Uterus (tissue), 3 donors: ENCODE measurements at regions not wholly inside any gene's neighbourhood (a gene's known extent, or its start where the extent isn't known, plus 50 kb on each side); places are given as distances from the start of the nearest gene placed in this dataset.

Experiments
- DNase-seq, 2 donors: peaks; one replicate each; pipeline ENCODE4 v3.0.0-alpha.2; 2019 to 2020
- H3K27ac ChIP-seq, 2 donors: fragments of 200-600 bp; sonication (generic); 1 replicate in 1 of 2; 2 replicates in 1 of 2; pipeline ENCODE4 v1.5.1; 2016 to 2018
- H3K27me3 ChIP-seq, 2 donors: fragments of 200-600 bp; sonication (generic); one replicate each; pipeline ENCODE4 v1.5.1; 2018 to 2019; ENCODE audit warnings: control low read depth in 1 of 2
- H3K36me3 ChIP-seq, 2 donors: fragments of 200-600 bp; sonication (generic); one replicate each; pipeline ENCODE4 v1.5.1; 2019; ENCODE audit warnings: control low read depth in 1 of 2
- H3K4me1 ChIP-seq, 2 donors: fragments of 200-600 bp; sonication (generic); one replicate each; pipeline ENCODE4 v1.5.1; 2018 to 2019; ENCODE audit warnings: control low read depth in 1 of 2
- H3K4me3 ChIP-seq, 2 donors: fragments of 200-600 bp; sonication (generic); 1 replicate in 1 of 2; 2 replicates in 1 of 2; pipeline ENCODE4 v1.5.1; 2018 to 2019; ENCODE audit warnings: mild to moderate bottlenecking in 1 of 2
- H3K9me3 ChIP-seq, 2 donors: fragments of 200-600 bp; sonication (generic); one replicate each; pipeline ENCODE4 v1.5.1; 2019; ENCODE audit warnings: control low read depth in 1 of 2
- POLR2A ChIP-seq, 2 donors: fragments of 450-650 bp; IDR thresholded peaks; one replicate each; pipeline ENCODE4 v1.6.1; 2016; ENCODE audit warnings: antibody characterized with exemption in 2 of 2, mild to moderate bottlenecking in 1 of 2, moderate library complexity in 1 of 2
- intact Hi-C: fragments of 100-400 bp; cut with DNase I; formaldehyde crosslinking; loops from one replicate; pipeline ENCODE4 v1.15.1; 2023; ENCODE audit warnings: low total_unique reads
- TF ChIP-seq, protein P1 (sequence below), 4 experiments: fragments of 200-600 bp in 2 of 4; fragments of 450-650 bp in 2 of 4; sonication (generic) in 2 of 4; IDR thresholded peaks; one replicate each; pipeline ENCODE4 v1.5.1; 2016 to 2019; ENCODE audit warnings: antibody characterized with exemption in 4 of 4, mild to moderate bottlenecking in 2 of 4, moderate library complexity in 1 of 4
- donor health status: DM: yes; HTN: yes; CAD: no.

DNA sequence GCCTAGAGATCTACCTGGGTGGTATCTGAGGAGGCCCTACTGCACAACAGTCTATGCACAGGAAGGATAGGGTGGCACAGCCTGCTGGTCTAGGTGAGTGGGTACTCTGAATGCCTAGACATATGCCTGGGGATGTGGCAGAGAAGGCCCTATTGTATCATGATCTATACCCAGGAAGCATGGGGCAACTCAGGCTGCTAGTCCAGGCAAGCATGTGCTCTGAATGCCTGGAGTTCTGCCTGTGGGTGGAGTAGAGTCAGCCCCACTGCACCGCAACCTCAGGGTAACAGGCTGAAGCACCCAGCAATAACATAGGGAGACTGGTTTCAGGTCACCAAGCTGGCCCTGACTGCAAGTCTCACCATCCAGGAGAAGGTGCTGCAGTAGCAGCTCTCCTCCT is 224.7 kb downstream of the MFSD1 start:
- no peaks in the 10 kb centered on the region for H3K4me1 ChIP-seq
- intact Hi-C loops: no loop called here

DNA sequence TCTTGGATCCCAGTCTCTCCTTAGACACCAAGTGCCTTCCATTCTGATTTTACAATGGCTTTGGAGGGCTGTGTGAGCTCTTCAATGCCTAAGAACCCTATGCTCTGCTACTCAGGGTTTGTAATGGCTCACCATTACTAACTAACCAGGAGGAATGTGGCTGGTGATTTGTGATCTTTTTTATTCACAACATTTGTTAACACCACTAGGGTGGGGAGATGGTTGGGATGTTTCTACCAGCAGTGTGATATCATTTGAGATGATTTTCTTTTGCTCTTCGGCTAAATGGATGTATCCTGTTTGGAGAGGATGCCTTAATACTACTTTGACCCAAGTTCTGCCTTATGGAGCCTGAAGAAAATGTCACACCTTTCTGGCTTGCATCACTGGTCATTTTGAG is 226.9 kb downstream of the MFSD1 start:
- H3K4me1 ChIP-seq: no peaks in the 10 kb centered on the region
- H3K9me3 ChIP-seq: no peaks in the 10 kb centered on the region
- H3K4me3 ChIP-seq: no peak overlapping the region
- H3K27ac ChIP-seq: no peak overlapping the region
- no peaks in the 10 kb centered on the region for H3K27me3 ChIP-seq
- intact Hi-C loops: no loop called here
- TF ChIP-seq, protein P1, sequence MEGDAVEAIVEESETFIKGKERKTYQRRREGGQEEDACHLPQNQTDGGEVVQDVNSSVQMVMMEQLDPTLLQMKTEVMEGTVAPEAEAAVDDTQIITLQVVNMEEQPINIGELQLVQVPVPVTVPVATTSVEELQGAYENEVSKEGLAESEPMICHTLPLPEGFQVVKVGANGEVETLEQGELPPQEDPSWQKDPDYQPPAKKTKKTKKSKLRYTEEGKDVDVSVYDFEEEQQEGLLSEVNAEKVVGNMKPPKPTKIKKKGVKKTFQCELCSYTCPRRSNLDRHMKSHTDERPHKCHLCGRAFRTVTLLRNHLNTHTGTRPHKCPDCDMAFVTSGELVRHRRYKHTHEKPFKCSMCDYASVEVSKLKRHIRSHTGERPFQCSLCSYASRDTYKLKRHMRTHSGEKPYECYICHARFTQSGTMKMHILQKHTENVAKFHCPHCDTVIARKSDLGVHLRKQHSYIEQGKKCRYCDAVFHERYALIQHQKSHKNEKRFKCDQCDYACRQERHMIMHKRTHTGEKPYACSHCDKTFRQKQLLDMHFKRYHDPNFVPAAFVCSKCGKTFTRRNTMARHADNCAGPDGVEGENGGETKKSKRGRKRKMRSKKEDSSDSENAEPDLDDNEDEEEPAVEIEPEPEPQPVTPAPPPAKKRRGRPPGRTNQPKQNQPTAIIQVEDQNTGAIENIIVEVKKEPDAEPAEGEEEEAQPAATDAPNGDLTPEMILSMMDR (IDR thresholded peaks at IDR 0.05): no peak
- TF ChIP-seq POLR2A (IDR thresholded peaks at IDR 0.05): no peak
- no peak for DNase-seq
- H3K36me3 ChIP-seq: no peaks in the 10 kb centered on the region

More for the DNA sequence above, 224.7 kb downstream of the MFSD1 start:
- TF ChIP-seq, protein P1 (IDR thresholded peaks at IDR 0.05): no peak
- no peak for TF ChIP-seq POLR2A (IDR thresholded peaks at IDR 0.05)
- Histone ChIP-seq H3K9me3 (no peaks in the 10 kb centered on the region), H3K27ac (no peak overlapping the region), H3K36me3 (no peaks in the 10 kb centered on the region), H3K27me3 (no peaks in the 10 kb centered on the region), H3K4me3 (no peak overlapping the region)
- DNase-seq: no peak

DNA sequence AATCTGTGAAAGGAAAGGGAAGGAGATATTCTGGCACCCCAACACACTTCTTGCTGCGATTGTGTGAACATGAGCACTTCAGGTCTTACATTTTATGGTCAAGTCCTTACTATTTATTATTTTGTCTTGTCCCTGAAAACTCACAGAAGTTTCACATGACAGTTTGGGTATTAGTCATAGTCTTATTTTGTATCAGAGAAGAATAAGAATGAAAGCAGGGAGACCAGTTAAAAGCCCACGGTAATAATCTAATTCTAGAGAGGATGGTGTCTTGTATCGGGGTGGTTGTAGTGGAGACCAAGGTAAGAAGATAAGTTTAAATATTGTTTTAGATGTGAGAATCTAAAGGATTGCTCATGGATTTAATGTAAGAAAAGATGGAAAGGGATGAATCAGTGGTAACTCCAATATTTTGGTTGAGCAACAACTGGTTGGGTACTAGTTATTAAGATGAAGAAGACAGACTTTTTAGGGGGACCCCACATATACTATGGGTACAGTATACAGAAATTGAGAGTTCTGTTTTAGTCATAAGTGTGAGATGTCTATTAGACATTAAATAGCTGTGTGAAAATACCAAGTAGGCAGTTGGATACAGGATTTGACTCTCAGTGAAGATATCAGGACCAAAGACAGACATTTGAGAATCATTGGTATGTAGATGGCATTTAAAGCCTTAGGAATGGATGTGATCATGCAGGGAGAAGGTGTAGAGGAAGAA is 227.6 kb downstream of the MFSD1 start:
- Histone ChIP-seq H3K36me3 (no peaks in the 10 kb centered on the region), H3K9me3 (no peaks in the 10 kb centered on the region), H3K27ac (no peak overlapping the region), H3K4me3 (no peak overlapping the region), H3K4me1 (no peaks in the 10 kb centered on the region), H3K27me3 (no peaks in the 10 kb centered on the region)
- no peak for TF ChIP-seq POLR2A (IDR thresholded peaks at IDR 0.05)
- TF ChIP-seq, protein P1 (IDR thresholded peaks at IDR 0.05): no peak
- intact Hi-C loops: no loop called here
- DNase-seq: no peak

DNA sequence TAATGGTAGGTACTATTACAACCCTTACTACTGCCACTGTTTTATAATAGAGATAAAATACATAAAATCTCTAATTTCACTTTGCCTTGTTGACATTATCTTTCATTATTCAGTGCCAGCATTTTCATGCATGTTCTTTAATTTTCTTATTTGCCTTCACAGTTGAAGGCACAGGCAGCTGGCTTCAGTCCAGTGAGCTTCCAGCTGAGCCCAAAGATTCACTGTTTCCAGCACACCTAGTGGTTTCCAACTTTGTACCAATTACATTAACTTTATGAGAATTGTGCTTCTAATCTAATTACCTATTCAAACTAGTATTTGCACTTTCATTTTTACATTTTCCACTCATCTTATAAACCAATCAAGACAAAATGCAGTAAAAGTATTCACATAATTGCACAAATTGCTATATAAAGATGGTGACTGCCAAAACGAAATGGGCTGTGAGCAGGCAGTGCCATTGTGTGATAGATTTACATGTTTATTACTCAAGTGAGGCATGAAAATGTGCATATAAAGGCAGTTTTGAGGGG is 228.3 kb downstream of the MFSD1 start:
- H3K4me1 ChIP-seq: no peaks in the 10 kb centered on the region
- H3K27me3 ChIP-seq: no peaks in the 10 kb centered on the region
- no peak overlapping the region for H3K27ac ChIP-seq
- H3K36me3 ChIP-seq: no peaks in the 10 kb centered on the region
- DNase-seq: no peak
- TF ChIP-seq, protein P1 (IDR thresholded peaks at IDR 0.05): no peak
- TF ChIP-seq POLR2A (IDR thresholded peaks at IDR 0.05): no peak
- no peaks in the 10 kb centered on the region for H3K9me3 ChIP-seq
- no peak overlapping the region for H3K4me3 ChIP-seq
- intact Hi-C loops: no loop called here

DNA sequence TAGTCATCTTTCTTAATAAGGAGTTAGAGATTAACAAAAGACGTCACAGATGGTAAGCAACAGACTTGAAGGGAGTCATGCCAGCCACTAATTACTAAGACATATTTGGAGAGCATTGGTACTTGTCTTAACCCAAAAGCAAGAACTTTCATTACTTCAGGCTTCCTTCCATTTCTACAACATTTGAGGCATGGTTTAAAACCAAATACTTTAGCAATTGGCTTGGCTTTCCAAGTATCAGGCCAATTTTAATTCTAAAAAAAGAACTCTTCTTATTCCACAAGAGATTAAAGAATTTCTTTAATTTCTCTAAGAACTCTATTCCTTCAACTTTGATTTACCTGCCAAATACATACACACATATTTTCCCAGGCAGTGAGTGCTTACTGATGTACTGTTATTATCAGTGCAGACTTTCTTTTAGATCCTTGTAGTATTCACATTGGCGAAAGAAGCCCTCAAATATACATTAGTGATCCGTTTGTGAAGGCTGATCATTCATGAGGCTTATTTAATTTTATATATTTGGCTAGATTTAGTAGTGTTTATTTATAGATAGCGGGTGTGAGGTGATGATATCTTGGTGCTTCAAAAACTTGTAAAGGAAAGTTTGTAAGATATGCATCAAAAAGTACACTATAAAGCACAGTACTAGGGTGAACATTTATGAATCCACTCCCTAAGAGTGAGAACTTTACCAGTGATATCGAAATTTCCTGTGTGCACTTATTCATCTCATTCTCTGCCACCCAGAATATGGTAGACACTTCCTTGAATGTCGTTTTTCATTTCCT is 229.2 kb downstream of the MFSD1 start:
- TF ChIP-seq POLR2A (IDR thresholded peaks at IDR 0.05): no peak
- TF ChIP-seq, protein P1 (IDR thresholded peaks at IDR 0.05): no peak
- H3K36me3 ChIP-seq: no peaks in the 10 kb centered on the region
- H3K4me3 ChIP-seq: no peak overlapping the region
- no peak overlapping the region for H3K27ac ChIP-seq
- no peak for DNase-seq
- H3K4me1 ChIP-seq: no peaks in the 10 kb centered on the region
- H3K27me3 ChIP-seq: no peaks in the 10 kb centered on the region
- no peaks in the 10 kb centered on the region for H3K9me3 ChIP-seq
- intact Hi-C loops: no loop called here
